Sigmoid colon (tissue), 4 donors: ENCODE measurements at regions not wholly inside any gene's neighbourhood (a gene's known extent, or its start where the extent isn't known, plus 50 kb on each side); places are given as distances from the start of the nearest gene placed in this dataset.
"Not testable (repeated sequence)": the region's sequence is repeated elsewhere in the genome, so short reads cannot be mapped to it uniquely, and the experiment has no call there.

ENCODE experiments used
- CTCF ChIP-seq, 4 experiments: fragments of 450-650 bp in 3 of 4; fragments of 200-600 bp in 1 of 4; IDR thresholded peaks; one replicate each; pipeline ENCODE4 v1.5.1; 2016 to 2019; ENCODE audit warnings: antibody characterized with exemption in 4 of 4, mild to moderate bottlenecking in 3 of 4, moderate library complexity in 2 of 4
- EP300 ChIP-seq, 4 donors: sonication (generic); formaldehyde crosslinking; IDR thresholded peaks; one replicate each; pipeline ENCODE4 v1.6.1; 2017; ENCODE audit warnings: antibody characterized with exemption in 4 of 4
- POLR2A ChIP-seq, 2 donors: fragments of 450-650 bp; IDR thresholded peaks; one replicate each; pipeline ENCODE4 v1.6.1; 2016; ENCODE audit warnings: antibody characterized with exemption in 2 of 2, mild to moderate bottlenecking in 2 of 2, moderate library complexity in 2 of 2
- POLR2AphosphoS5 ChIP-seq, 4 donors: sonication (generic); formaldehyde crosslinking; IDR thresholded peaks; one replicate each; pipeline ENCODE4 v1.6.1; 2017; ENCODE audit warnings: antibody characterized with exemption in 4 of 4

- TF ChIP-seq CTCF, POLR2A, POLR2AphosphoS5, EP300 (IDR thresholded peaks at IDR 0.05): not testable (repeated sequence)
These were observed 893.5 kb upstream of the ADAMTS5 start for GRCh38 chr21:27860314-27860955.
